DND-41 (cell line): ENCODE measurements at regions not wholly inside any gene's neighbourhood (a gene's known extent, or its start where the extent isn't known, plus 50 kb on each side); places are given as distances from the start of the nearest gene placed in this dataset.

Experiments used
- EZH2 ChIP-seq: IDR thresholded peaks from 3 replicates; pipeline ENCODE4 v1.6.1; 2012; ENCODE audit warnings: borderline replicate concordance, low read depth, mild to moderate bottlenecking, moderate library complexity, low read length, inconsistent platforms; ENCODE audit not compliant: severe bottlenecking
- TF ChIP-seq, protein P1 (sequence below): IDR thresholded peaks from 2 replicates; pipeline ENCODE4 v1.5.1; 2012; ENCODE audit warnings: borderline replicate concordance, low read length, moderate library complexity, mild to moderate bottlenecking; ENCODE audit not compliant: poor library complexity, severe bottlenecking; ENCODE audit errors: extremely low read depth

DNA sequence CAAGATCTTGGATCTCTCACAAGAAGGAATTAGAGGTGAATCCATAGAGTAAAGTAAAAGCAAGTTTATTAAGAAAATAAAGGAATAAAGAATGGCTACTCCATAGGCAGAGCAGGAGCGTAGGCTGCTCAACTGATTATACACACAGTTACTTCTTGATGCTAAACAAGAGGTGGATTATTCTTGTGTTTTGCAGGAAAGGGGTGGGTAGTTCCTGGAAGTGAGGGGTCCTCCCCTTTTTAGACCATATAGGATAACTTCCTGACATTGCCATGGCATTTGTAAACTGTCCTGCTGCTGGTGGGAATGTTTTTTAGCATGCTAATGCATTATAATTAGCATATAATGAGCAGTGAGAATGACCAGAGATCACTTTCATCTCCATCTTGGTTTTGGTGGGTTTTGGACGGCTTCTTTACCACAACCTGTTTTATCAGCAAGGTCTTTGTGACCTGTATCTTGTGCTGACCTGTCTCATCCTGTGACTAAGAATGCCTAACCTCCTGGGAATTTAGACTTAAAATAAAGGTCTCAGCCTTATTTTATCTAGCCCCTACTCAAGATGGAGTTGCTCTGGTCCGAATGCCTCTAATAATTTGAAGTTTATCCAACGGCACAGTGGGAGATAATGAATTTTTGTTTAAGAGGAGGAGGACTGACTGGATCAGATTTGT lies 165.7 kb upstream of the DMRT1 start:
- TF ChIP-seq, protein P1, sequence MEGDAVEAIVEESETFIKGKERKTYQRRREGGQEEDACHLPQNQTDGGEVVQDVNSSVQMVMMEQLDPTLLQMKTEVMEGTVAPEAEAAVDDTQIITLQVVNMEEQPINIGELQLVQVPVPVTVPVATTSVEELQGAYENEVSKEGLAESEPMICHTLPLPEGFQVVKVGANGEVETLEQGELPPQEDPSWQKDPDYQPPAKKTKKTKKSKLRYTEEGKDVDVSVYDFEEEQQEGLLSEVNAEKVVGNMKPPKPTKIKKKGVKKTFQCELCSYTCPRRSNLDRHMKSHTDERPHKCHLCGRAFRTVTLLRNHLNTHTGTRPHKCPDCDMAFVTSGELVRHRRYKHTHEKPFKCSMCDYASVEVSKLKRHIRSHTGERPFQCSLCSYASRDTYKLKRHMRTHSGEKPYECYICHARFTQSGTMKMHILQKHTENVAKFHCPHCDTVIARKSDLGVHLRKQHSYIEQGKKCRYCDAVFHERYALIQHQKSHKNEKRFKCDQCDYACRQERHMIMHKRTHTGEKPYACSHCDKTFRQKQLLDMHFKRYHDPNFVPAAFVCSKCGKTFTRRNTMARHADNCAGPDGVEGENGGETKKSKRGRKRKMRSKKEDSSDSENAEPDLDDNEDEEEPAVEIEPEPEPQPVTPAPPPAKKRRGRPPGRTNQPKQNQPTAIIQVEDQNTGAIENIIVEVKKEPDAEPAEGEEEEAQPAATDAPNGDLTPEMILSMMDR: no peak
- no peak for TF ChIP-seq EZH2
